ENCODE measurements at regions not wholly inside any gene's neighbourhood (a gene's known extent, or its start where the extent isn't known, plus 50 kb on each side); places are given as distances from the start of the nearest gene placed in this dataset.
"Not testable (repeated sequence)": the region's sequence is repeated elsewhere in the genome, so short reads cannot be mapped to it uniquely, and the experiment has no call there.

- DNase-seq = no peak
- Mint-ChIP-seq H3K27me3 (ENCODE audit: insufficient read depth) (no peaks in the 10 kb centered on the region), H3K4me3 (no peak overlapping the region), H3K4me1 (no peaks in the 10 kb centered on the region), H3K27ac (no peak overlapping the region), H3K36me3 (ENCODE audit: low read depth) (no peaks in the 10 kb centered on the region), H3K9me3 (peaks cover 2% of the 10 kb centered on the region)
- TF ChIP-seq, protein P1, sequence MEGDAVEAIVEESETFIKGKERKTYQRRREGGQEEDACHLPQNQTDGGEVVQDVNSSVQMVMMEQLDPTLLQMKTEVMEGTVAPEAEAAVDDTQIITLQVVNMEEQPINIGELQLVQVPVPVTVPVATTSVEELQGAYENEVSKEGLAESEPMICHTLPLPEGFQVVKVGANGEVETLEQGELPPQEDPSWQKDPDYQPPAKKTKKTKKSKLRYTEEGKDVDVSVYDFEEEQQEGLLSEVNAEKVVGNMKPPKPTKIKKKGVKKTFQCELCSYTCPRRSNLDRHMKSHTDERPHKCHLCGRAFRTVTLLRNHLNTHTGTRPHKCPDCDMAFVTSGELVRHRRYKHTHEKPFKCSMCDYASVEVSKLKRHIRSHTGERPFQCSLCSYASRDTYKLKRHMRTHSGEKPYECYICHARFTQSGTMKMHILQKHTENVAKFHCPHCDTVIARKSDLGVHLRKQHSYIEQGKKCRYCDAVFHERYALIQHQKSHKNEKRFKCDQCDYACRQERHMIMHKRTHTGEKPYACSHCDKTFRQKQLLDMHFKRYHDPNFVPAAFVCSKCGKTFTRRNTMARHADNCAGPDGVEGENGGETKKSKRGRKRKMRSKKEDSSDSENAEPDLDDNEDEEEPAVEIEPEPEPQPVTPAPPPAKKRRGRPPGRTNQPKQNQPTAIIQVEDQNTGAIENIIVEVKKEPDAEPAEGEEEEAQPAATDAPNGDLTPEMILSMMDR (conservative IDR thresholded peaks at IDR 0.05) = no peak
- H3K9ac ChIP-seq (ENCODE audit: extremely low read depth, low read length, poor library complexity, severe bottlenecking) = no peak overlapping the region
- 87% methylated on average over 3 of the region's 3 CpGs; no CpG with 5 or more reads in 1 of the 2 experiments for WGBS, 2 experiments (ENCODE audit: insufficient coverage in 1 of 2, insufficient read length in 1 of 2)
- no peaks in the 10 kb centered on the region for H3K4me1 ChIP-seq (ENCODE audit: control insufficient read depth, insufficient read depth, low read length)
- no peaks in the 10 kb centered on the region for H3K9me3 ChIP-seq (ENCODE audit: control insufficient read depth, low read length)
- H3K4me3 ChIP-seq (ENCODE audit: low read length) = no peak overlapping the region
- H3K27me3 ChIP-seq (ENCODE audit: control insufficient read depth, insufficient read depth, low read length, poor library complexity, severe bottlenecking) = no peaks in the 10 kb centered on the region
- H3K27ac ChIP-seq (ENCODE audit: low read depth, low read length) = no peak overlapping the region
- no peaks in the 10 kb centered on the region for H3K36me3 ChIP-seq (ENCODE audit: control insufficient read depth, insufficient read depth, low read length)
Measured at GRCh38 chrX:125151146-125151545, 168.5 kb upstream of the TEX13C start.

GRCh38 chrX:125152011-125152410, 167.7 kb upstream of the TEX13C start:
- H3K36me3 Mint-ChIP-seq (ENCODE audit: low read depth) = no peaks in the 10 kb centered on the region
- H3K9me3 Mint-ChIP-seq = peaks cover 2% of the 10 kb centered on the region
- Histone ChIP-seq H3K9ac (ENCODE audit: extremely low read depth, low read length, poor library complexity, severe bottlenecking) (no peak overlapping the region), H3K9me3 (ENCODE audit: control insufficient read depth, low read length) (no peaks in the 10 kb centered on the region), H3K36me3 (ENCODE audit: control insufficient read depth, insufficient read depth, low read length) (no peaks in the 10 kb centered on the region), H3K27me3 (ENCODE audit: control insufficient read depth, insufficient read depth, low read length, poor library complexity, severe bottlenecking) (no peaks in the 10 kb centered on the region), H3K4me3 (ENCODE audit: low read length) (no peak overlapping the region), H3K4me1 (ENCODE audit: control insufficient read depth, insufficient read depth, low read length) (no peaks in the 10 kb centered on the region), H3K27ac (ENCODE audit: low read depth, low read length) (no peak overlapping the region)
- no peak overlapping the region for H3K4me3 Mint-ChIP-seq
- no peak overlapping the region for H3K27ac Mint-ChIP-seq
- no peaks in the 10 kb centered on the region for H3K4me1 Mint-ChIP-seq
- H3K27me3 Mint-ChIP-seq (ENCODE audit: insufficient read depth) = no peaks in the 10 kb centered on the region
- 100% methylated on average over 2 of the region's 2 CpGs; no CpG with 5 or more reads in 1 of the 2 experiments for WGBS, 2 experiments (ENCODE audit: insufficient coverage in 1 of 2, insufficient read length in 1 of 2)
- no peak for DNase-seq
- TF ChIP-seq, protein P1 (conservative IDR thresholded peaks at IDR 0.05) = no peak

GRCh38 chrX:125153621-125154020, 166.1 kb upstream of the TEX13C start:
- Histone ChIP-seq H3K4me3 (ENCODE audit: low read length) (no peak overlapping the region), H3K9me3 (ENCODE audit: control insufficient read depth, low read length) (no peaks in the 10 kb centered on the region), H3K9ac (ENCODE audit: extremely low read depth, low read length, poor library complexity, severe bottlenecking) (no peak overlapping the region), H3K36me3 (ENCODE audit: control insufficient read depth, insufficient read depth, low read length) (no peaks in the 10 kb centered on the region), H3K27ac (ENCODE audit: low read depth, low read length) (no peak overlapping the region), H3K27me3 (ENCODE audit: control insufficient read depth, insufficient read depth, low read length, poor library complexity, severe bottlenecking) (no peaks in the 10 kb centered on the region), H3K4me1 (ENCODE audit: control insufficient read depth, insufficient read depth, low read length) (no peaks in the 10 kb centered on the region)
- Mint-ChIP-seq H3K9me3 (peaks cover 2% of the 10 kb centered on the region), H3K27ac (no peak overlapping the region), H3K4me3 (no peak overlapping the region), H3K4me1 (no peaks in the 10 kb centered on the region), H3K36me3 (ENCODE audit: low read depth) (no peaks in the 10 kb centered on the region), H3K27me3 (ENCODE audit: insufficient read depth) (no peaks in the 10 kb centered on the region)
- no peak for DNase-seq
- WGBS, 2 experiments (ENCODE audit: insufficient coverage in 1 of 2, insufficient read length in 1 of 2) = no CpG with 5 or more reads among the region's 2 CpGs
- TF ChIP-seq, protein P1 (conservative IDR thresholded peaks at IDR 0.05) = no peak

- not testable (repeated sequence) for H3K9ac ChIP-seq (ENCODE audit: extremely low read depth, low read length, poor library complexity, severe bottlenecking); H3K4me1 Mint-ChIP-seq; H3K4me3 ChIP-seq (ENCODE audit: low read length); H3K27me3 Mint-ChIP-seq (ENCODE audit: insufficient read depth); H3K9me3 Mint-ChIP-seq; H3K27ac Mint-ChIP-seq; H3K27me3 ChIP-seq (ENCODE audit: control insufficient read depth, insufficient read depth, low read length, poor library complexity, severe bottlenecking); H3K4me3 Mint-ChIP-seq; H3K36me3 Mint-ChIP-seq (ENCODE audit: low read depth); H3K4me1 ChIP-seq (ENCODE audit: control insufficient read depth, insufficient read depth, low read length); H3K36me3 ChIP-seq (ENCODE audit: control insufficient read depth, insufficient read depth, low read length); H3K9me3 ChIP-seq (ENCODE audit: control insufficient read depth, low read length); DNase-seq; H3K27ac ChIP-seq (ENCODE audit: low read depth, low read length)
- WGBS, 2 experiments (ENCODE audit: insufficient coverage in 1 of 2, insufficient read length in 1 of 2) = 89% methylated on average over 22 of the region's 32 CpGs; no CpG with 5 or more reads in 1 of the 2 experiments
Measured at GRCh38 chrX:125154288-125155257, 165.1 kb upstream of the TEX13C start.

All from endodermal cell (in vitro differentiated cells).